ENCODE measurements at regions not wholly inside any gene's neighbourhood (a gene's known extent, or its start where the extent isn't known, plus 50 kb on each side); places are given as distances from the start of the nearest gene placed in this dataset.

DNA sequence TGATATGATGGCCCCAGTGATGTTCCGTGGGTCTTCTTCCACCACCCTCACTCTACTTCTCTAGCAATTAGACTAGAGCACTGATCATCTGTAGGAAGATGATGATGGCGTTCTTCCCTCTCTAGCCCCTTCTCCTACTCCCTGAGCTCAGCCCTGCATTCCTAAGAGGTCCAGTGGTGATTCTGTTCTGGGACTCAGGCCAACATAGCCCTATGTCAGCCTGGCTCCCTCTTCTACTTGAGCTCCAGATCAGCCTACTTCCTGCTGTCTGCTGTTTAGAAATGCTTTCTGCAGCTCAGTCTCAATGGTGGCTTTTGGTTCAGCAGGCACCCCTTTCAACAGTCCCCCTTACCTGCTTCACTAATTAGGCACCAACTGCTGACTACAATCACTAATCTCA lies 86.1 kb upstream of the ZBED5 start:
- H3K4me1 Mint-ChIP-seq, result no peaks in the 10 kb centered on the region
- H3K27ac Mint-ChIP-seq, result no peak overlapping the region
- no peaks in the 10 kb centered on the region for H3K36me3 ChIP-seq (ENCODE audit: insufficient read depth, low read length)
- no peaks in the 10 kb centered on the region for H3K36me3 Mint-ChIP-seq
- no peak for DNase-seq
- no peak overlapping the region for H3K4me3 ChIP-seq (ENCODE audit: low read length in 2 of 2)
- ChIA-PET POLR2A (ENCODE audit: partially characterized antibody) (interaction anchor here (0.5 to 1.5 kb wide), 2 partner anchors 88 to 135 kb away, joined by 3 to 5 read pairs; partner anchors contain the start of gene EIF4G2), CTCF (ENCODE audit: partially characterized antibody) (interaction anchor here (1.5 to 3.2 kb wide), 4 partner anchors 9 to 77 kb away, joined by 4 to 22 read pairs (median 6); no protein-coding TSS in a partner anchor)
- no peaks in the 10 kb centered on the region for H3K27me3 ChIP-seq (ENCODE audit: insufficient read depth, low read length)
- H3K4me1 ChIP-seq (ENCODE audit: insufficient read depth, low read length), result no peaks in the 10 kb centered on the region
- H3K9me3 ChIP-seq (ENCODE audit: control insufficient read depth in 1 of 2, low read length in 2 of 2), result no peaks in the 10 kb centered on the region
- no peaks in the 10 kb centered on the region for H3K9me3 Mint-ChIP-seq
- H3K4me3 Mint-ChIP-seq, result no peak overlapping the region
- intact Hi-C loops (cut with micrococcal nuclease), result no loop called here
- H3K27me3 Mint-ChIP-seq, result peaks cover 6% of the 10 kb centered on the region in 2 donors
- no peak overlapping the region for H3K27ac ChIP-seq (ENCODE audit: low read depth, low read length)

DNA sequence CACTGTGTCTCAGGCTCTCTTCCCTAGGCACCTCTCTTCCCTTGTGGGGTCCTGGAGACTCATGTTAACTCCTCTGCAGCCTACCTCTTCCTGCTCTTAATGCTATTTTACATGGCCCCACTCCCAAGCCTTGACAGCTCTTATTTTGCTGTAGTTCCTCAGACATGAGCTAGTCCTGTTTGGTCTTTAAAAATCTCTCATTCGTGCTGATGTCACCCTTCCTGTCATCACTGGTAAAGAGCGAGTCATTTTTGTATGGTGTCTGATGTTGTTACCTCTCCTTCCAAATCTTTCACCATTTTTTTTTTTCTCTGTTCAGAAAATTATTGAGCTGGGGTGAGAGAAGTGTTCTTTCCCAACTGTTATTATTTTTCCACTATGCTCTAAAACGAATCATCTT lies 84.8 kb upstream of the ZBED5 start:
- Histone ChIP-seq H3K27me3 (ENCODE audit: insufficient read depth, low read length) (no peaks in the 10 kb centered on the region), H3K27ac (ENCODE audit: low read depth, low read length) (no peak overlapping the region), H3K36me3 (ENCODE audit: insufficient read depth, low read length) (no peaks in the 10 kb centered on the region), H3K4me3 (ENCODE audit: low read length in 2 of 2) (no peak overlapping the region), H3K9me3 (ENCODE audit: control insufficient read depth in 1 of 2, low read length in 2 of 2) (no peaks in the 10 kb centered on the region), H3K4me1 (ENCODE audit: insufficient read depth, low read length) (no peaks in the 10 kb centered on the region)
- no peaks in the 10 kb centered on the region for H3K27me3 Mint-ChIP-seq
- ChIA-PET CTCF (ENCODE audit: partially characterized antibody) (interaction anchor here (1.1 to 3.2 kb wide), 3 partner anchors 9 to 78 kb away, joined by 3 to 22 read pairs (median 6); no protein-coding TSS in a partner anchor), POLR2A (ENCODE audit: partially characterized antibody) (interaction anchor here (1.5 kb wide), 1 partner anchor 133 kb away, joined by 5 read pairs; the partner anchor contains the start of gene EIF4G2)
- H3K36me3 Mint-ChIP-seq, result no peaks in the 10 kb centered on the region
- intact Hi-C loops (cut with micrococcal nuclease), result no loop called here
- H3K4me3 Mint-ChIP-seq, result no peak overlapping the region
- no peaks in the 10 kb centered on the region for H3K9me3 Mint-ChIP-seq
- no peaks in the 10 kb centered on the region for H3K4me1 Mint-ChIP-seq
- no peak overlapping the region for H3K27ac Mint-ChIP-seq
- no peak for DNase-seq

DNA sequence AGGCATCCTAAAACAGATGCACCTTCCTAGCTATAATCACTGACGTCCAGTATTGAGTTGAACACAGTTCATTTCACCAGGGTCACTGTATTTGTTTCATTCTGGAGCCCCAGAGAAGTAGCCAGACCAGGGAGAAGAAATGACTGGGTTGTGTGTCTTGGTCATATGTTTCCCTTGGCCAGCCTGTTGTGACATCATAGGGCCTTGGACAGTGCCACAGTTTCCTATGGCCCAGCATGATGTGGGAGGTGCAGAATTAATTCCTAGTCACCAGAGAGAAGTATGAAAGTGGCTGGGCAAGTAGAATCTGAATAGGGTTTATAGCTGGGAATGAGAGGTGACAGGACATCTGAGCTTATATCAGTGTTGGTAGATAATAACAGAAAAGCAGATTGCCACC lies 84.0 kb upstream of the ZBED5 start:
- H3K27me3 Mint-ChIP-seq, result no peaks in the 10 kb centered on the region
- H3K27ac Mint-ChIP-seq, result no peak overlapping the region
- no peaks in the 10 kb centered on the region for H3K4me1 Mint-ChIP-seq
- ChIA-PET POLR2A (ENCODE audit: partially characterized antibody) (no interaction called here), CTCF (ENCODE audit: partially characterized antibody) (interaction anchor here (1.1 to 3.2 kb wide), 3 partner anchors 8 to 96 kb away, joined by 3 to 22 read pairs (median 3); no protein-coding TSS in a partner anchor)
- Histone ChIP-seq H3K27ac (ENCODE audit: low read depth, low read length) (no peak overlapping the region), H3K4me1 (ENCODE audit: insufficient read depth, low read length) (no peaks in the 10 kb centered on the region), H3K9me3 (ENCODE audit: control insufficient read depth in 1 of 2, low read length in 2 of 2) (no peaks in the 10 kb centered on the region), H3K4me3 (ENCODE audit: low read length in 2 of 2) (no peak overlapping the region), H3K27me3 (ENCODE audit: insufficient read depth, low read length) (no peaks in the 10 kb centered on the region), H3K36me3 (ENCODE audit: insufficient read depth, low read length) (no peaks in the 10 kb centered on the region)
- no peak for DNase-seq
- intact Hi-C loops (cut with micrococcal nuclease), result no loop called here
- H3K36me3 Mint-ChIP-seq, result no peaks in the 10 kb centered on the region
- H3K9me3 Mint-ChIP-seq, result no peaks in the 10 kb centered on the region
- H3K4me3 Mint-ChIP-seq, result no peak overlapping the region

DNA sequence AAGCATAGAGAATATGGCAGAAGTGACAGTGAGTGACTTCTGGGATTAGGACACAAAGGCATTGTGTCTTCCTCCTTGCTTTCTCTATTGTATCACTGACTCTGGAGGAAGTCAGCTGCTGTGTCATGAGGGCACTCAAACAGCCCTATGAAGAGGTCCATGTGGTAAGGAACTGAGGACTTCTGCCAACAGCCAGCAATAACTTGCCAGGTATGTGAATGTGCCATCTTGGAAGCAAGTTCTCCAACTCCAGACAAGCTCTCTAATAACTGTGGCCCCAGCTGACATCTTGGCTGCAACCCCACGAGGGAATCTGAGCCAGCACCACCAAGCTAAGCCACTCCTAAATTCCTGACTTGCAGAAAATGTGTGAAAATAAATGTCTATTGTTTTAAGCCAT lies 83.6 kb upstream of the ZBED5 start:
- H3K36me3 Mint-ChIP-seq, result no peaks in the 10 kb centered on the region

DNA sequence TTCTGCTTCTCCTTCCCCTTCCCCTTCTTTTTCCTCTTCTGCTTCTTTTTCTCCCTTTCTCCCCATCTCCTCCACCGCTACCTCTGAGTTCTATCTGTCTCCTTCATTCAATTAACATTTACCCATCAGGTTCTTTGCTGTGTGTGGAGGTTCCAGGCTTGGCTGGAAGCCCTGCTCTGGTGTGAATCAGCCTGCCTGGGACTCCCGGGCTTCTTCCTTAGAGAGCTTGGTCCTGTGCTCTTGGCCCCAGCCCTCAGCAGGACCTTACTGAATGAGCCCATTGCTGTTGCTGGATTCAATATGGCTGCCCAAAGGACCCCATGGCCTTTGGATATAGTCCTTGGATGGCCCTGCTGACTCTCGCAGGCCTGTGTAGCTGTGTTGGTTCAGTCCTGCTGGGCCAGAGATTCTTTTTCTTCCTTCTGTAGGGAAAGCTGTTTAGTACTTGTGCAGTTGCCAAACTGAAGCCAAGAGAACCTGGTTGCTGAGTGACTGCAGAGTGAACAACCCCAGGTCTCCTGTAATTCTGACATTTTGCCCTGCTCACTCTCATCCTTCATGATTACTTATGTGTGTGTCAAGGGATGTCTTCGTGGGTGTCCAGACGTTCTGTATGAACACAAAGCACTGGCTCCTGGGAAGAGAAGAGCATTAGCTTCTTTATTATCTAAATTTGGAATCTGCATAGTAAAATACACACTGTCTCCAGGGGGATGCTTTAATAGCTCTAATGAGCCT lies 81.0 kb upstream of the ZBED5 start:
- Histone ChIP-seq H3K27ac (ENCODE audit: low read depth, low read length) (no peak overlapping the region), H3K9me3 (ENCODE audit: control insufficient read depth in 1 of 2, low read length in 2 of 2) (no peaks in the 10 kb centered on the region), H3K4me3 (ENCODE audit: low read length in 2 of 2) (no peak overlapping the region), H3K4me1 (ENCODE audit: insufficient read depth, low read length) (peaks cover 9% of the 10 kb centered on the region), H3K27me3 (ENCODE audit: insufficient read depth, low read length) (no peaks in the 10 kb centered on the region), H3K36me3 (ENCODE audit: insufficient read depth, low read length) (no peaks in the 10 kb centered on the region)
- H3K27me3 Mint-ChIP-seq, result peaks cover under 1 to 4% of the 10 kb centered on the region in 2 donors
- H3K4me1 Mint-ChIP-seq, result peaks cover 3 to 13% (median 4%) of the 10 kb centered on the region in 4 donors
- POLR2A ChIA-PET (ENCODE audit: partially characterized antibody), result no interaction called here
- no peak for DNase-seq
- H3K9me3 Mint-ChIP-seq, result no peaks in the 10 kb centered on the region
- intact Hi-C loops (cut with micrococcal nuclease), result loop anchor here (10.0 kb wide), 2 partner anchors 326 to 1106 kb away; no protein-coding TSS in a partner anchor
- CTCF ChIA-PET (ENCODE audit: partially characterized antibody), result interaction anchor here (2.4 kb wide), 1 partner anchor 849 kb away, joined by 6 read pairs; no protein-coding TSS in a partner anchor
- H3K4me3 Mint-ChIP-seq, result no peak overlapping the region
- H3K27ac Mint-ChIP-seq, result peak overlapping the region in 1 of 7 donors; percentile 13
- H3K36me3 Mint-ChIP-seq, result no peaks in the 10 kb centered on the region

More for the DNA sequence above, 83.6 kb upstream of the ZBED5 start:
- H3K4me3 ChIP-seq (ENCODE audit: low read length in 2 of 2), result no peak overlapping the region
- no peak overlapping the region for H3K27ac ChIP-seq (ENCODE audit: low read depth, low read length)
- ChIA-PET CTCF (ENCODE audit: partially characterized antibody) (interaction anchor here (1.1 to 3.2 kb wide), 3 partner anchors 8 to 97 kb away, joined by 3 to 22 read pairs (median 3); no protein-coding TSS in a partner anchor), POLR2A (ENCODE audit: partially characterized antibody) (no interaction called here)
- H3K36me3 ChIP-seq (ENCODE audit: insufficient read depth, low read length), result no peaks in the 10 kb centered on the region
- H3K4me1 Mint-ChIP-seq, result no peaks in the 10 kb centered on the region
- H3K27me3 Mint-ChIP-seq, result no peaks in the 10 kb centered on the region
- intact Hi-C loops (cut with micrococcal nuclease), result no loop called here
- H3K4me1 ChIP-seq (ENCODE audit: insufficient read depth, low read length), result no peaks in the 10 kb centered on the region
- H3K9me3 Mint-ChIP-seq, result no peaks in the 10 kb centered on the region
- no peak overlapping the region for H3K27ac Mint-ChIP-seq
- DNase-seq, result no peak
- no peaks in the 10 kb centered on the region for H3K9me3 ChIP-seq (ENCODE audit: control insufficient read depth in 1 of 2, low read length in 2 of 2)
- no peak overlapping the region for H3K4me3 Mint-ChIP-seq
- H3K27me3 ChIP-seq (ENCODE audit: insufficient read depth, low read length), result no peaks in the 10 kb centered on the region

GRCh38 chr11:10938231-10938630 lies 80.4 kb upstream of the ZBED5 start:
- Mint-ChIP-seq H3K36me3 (no peaks in the 10 kb centered on the region), H3K4me3 (no peak overlapping the region), H3K27me3 (peaks cover 6 to 10% of the 10 kb centered on the region in 2 donors), H3K9me3 (peaks cover 0 to 2% (median 0%) of the 10 kb centered on the region in 8 donors), H3K27ac (no peak overlapping the region), H3K4me1 (peaks cover 4 to 15% (median 8%) of the 10 kb centered on the region in 4 donors)
- intact Hi-C loops (cut with micrococcal nuclease), result loop anchor here (10.0 kb wide), 2 partner anchors 327 to 1107 kb away; no protein-coding TSS in a partner anchor
- Histone ChIP-seq H3K9me3 (ENCODE audit: control insufficient read depth in 1 of 2, low read length in 2 of 2) (no peaks in the 10 kb centered on the region), H3K36me3 (ENCODE audit: insufficient read depth, low read length) (no peaks in the 10 kb centered on the region), H3K27ac (ENCODE audit: low read depth, low read length) (no peak overlapping the region), H3K4me3 (ENCODE audit: low read length in 2 of 2) (no peak overlapping the region), H3K27me3 (ENCODE audit: insufficient read depth, low read length) (peaks cover 3% of the 10 kb centered on the region), H3K4me1 (ENCODE audit: insufficient read depth, low read length) (peaks cover 10% of the 10 kb centered on the region)
- POLR2A ChIA-PET (ENCODE audit: partially characterized antibody), result no interaction called here
- CTCF ChIA-PET (ENCODE audit: partially characterized antibody), result interaction anchor here (2.4 kb wide), 1 partner anchor 849 kb away, joined by 6 read pairs; no protein-coding TSS in a partner anchor
- DNase-seq, result no peak

GRCh38 chr11:10937385-10937771 lies 79.5 kb upstream of the ZBED5 start:
- intact Hi-C loops (cut with micrococcal nuclease), result loop anchor here (10.0 kb wide), 2 partner anchors 327 to 1107 kb away; no protein-coding TSS in a partner anchor
- H3K27me3 ChIP-seq (ENCODE audit: insufficient read depth, low read length), result peaks cover 10% of the 10 kb centered on the region
- H3K27ac ChIP-seq (ENCODE audit: low read depth, low read length), result no peak overlapping the region
- Mint-ChIP-seq H3K36me3 (no peaks in the 10 kb centered on the region), H3K27me3 (peaks cover 7 to 11% of the 10 kb centered on the region in 2 donors), H3K27ac (no peak overlapping the region), H3K4me1 (peaks cover 4 to 15% (median 8%) of the 10 kb centered on the region in 4 donors), H3K4me3 (no peak overlapping the region), H3K9me3 (peaks cover 0 to 2% (median 0%) of the 10 kb centered on the region in 8 donors)
- no peak overlapping the region for H3K4me3 ChIP-seq (ENCODE audit: low read length in 2 of 2)
- H3K36me3 ChIP-seq (ENCODE audit: insufficient read depth, low read length), result no peaks in the 10 kb centered on the region
- no peaks in the 10 kb centered on the region for H3K9me3 ChIP-seq (ENCODE audit: control insufficient read depth in 1 of 2, low read length in 2 of 2)
- DNase-seq, result peak in 1 of 5 donors; percentile 30
- ChIA-PET POLR2A (ENCODE audit: partially characterized antibody) (interaction anchor here (0.7 kb wide), 1 partner anchor 220 kb away, joined by 3 read pairs; no protein-coding TSS in a partner anchor), CTCF (ENCODE audit: partially characterized antibody) (interaction anchor here (2.4 kb wide), 1 partner anchor 850 kb away, joined by 6 read pairs; no protein-coding TSS in a partner anchor)
- peaks cover 10% of the 10 kb centered on the region for H3K4me1 ChIP-seq (ENCODE audit: insufficient read depth, low read length)
